IMR-90 (cell line): ENCODE measurements at regions not wholly inside any gene's neighbourhood (a gene's known extent, or its start where the extent isn't known, plus 50 kb on each side); places are given as distances from the start of the nearest gene placed in this dataset.

Experiments
- ATAC-seq: fragments of 200-7000 bp; cut with Tn5 transposase; 2 replicates; pipeline ENCODE4 v1.9.1; 2020; ENCODE audit warnings: low read depth, mild to moderate bottlenecking, moderate library complexity
- BruUV-seq: library from RNA; stranded (reverse); fragments of 400-500 nt; replicated peaks from 2 replicates; lab custom pipeline; 2021; lab: Mats Ljungman, UMichigan
- CTCF ChIA-PET: fragments of 300-600 bp; formaldehyde crosslinking; extraction: SDS; loops from one replicate; lab custom pipeline; 2021; ENCODE audit warnings: antibody characterized with exemption; lab: Yijun Ruan, JAX
- POLR2A ChIA-PET: fragments of 300-600 bp; sonication (Branson Sonifier 250); formaldehyde crosslinking; loops from one replicate; lab custom pipeline; 2022; ENCODE audit warnings: antibody characterized with exemption; ENCODE audit not compliant: unreplicated experiment; lab: Charles Lee
- DNase-seq: peaks from one replicate; pipeline ENCODE4 v3.0.0; 2013
- H2AFZ ChIP-seq: replicated peaks from 2 replicates; pipeline ENCODE3; 2013; ENCODE audit warnings: low read length, mild to moderate bottlenecking; ENCODE audit not compliant: poor library complexity
- H2AK5ac ChIP-seq: 2 replicates; pipeline ENCODE4 v1.6.1; 2013; ENCODE audit warnings: low read depth, low read length, inconsistent platforms
- H2AK9ac ChIP-seq: replicated peaks from 2 replicates; pipeline ENCODE3; 2013; ENCODE audit warnings: mild to moderate bottlenecking, low read depth, low read length, moderate library complexity; ENCODE audit not compliant: poor library complexity
- H2BK120ac ChIP-seq: 2 replicates; pipeline ENCODE4 v1.6.1; 2013; ENCODE audit warnings: low read depth, low read length, inconsistent platforms
- H2BK15ac ChIP-seq: 3 replicates; pipeline ENCODE4 v1.6.1; 2013; ENCODE audit warnings: low read depth, low read length, inconsistent platforms
- H2BK20ac ChIP-seq: 2 replicates; pipeline ENCODE4 v1.6.1; 2013; ENCODE audit warnings: low read depth, mild to moderate bottlenecking, inconsistent platforms, low read length, moderate library complexity
- H2BK5ac ChIP-seq: 2 replicates; pipeline ENCODE4 v1.6.1; 2013; ENCODE audit warnings: mild to moderate bottlenecking, low read depth, low read length, inconsistent platforms; ENCODE audit not compliant: poor library complexity, severe bottlenecking
- H3K14ac ChIP-seq: replicated peaks from 2 replicates; pipeline ENCODE4 v1.6.1; 2013; ENCODE audit warnings: low read depth, low read length, inconsistent platforms
- H3K18ac ChIP-seq: 2 replicates; pipeline ENCODE4 v1.6.1; 2013; ENCODE audit warnings: low read depth, low read length, control low read depth
- H3K23ac ChIP-seq: 2 replicates; pipeline ENCODE4 v1.6.1; 2013; ENCODE audit warnings: low read depth, low read length, inconsistent platforms
- H3K27ac ChIP-seq: 2 replicates; pipeline ENCODE4 v1.5.1; 2013; ENCODE audit warnings: mild to moderate bottlenecking, control low read depth, low read length; ENCODE audit not compliant: insufficient read depth
- H3K27me3 ChIP-seq: 2 replicates; pipeline ENCODE4 v1.6.1; 2013; ENCODE audit warnings: low read length; ENCODE audit not compliant: control insufficient read depth, insufficient read depth
- H3K36me3 ChIP-seq: 2 replicates; pipeline ENCODE4 v1.6.1; 2013; ENCODE audit warnings: low read length, mixed read lengths; ENCODE audit not compliant: control insufficient read depth, insufficient read depth
- H3K4ac ChIP-seq: 2 replicates; pipeline ENCODE4 v1.6.1; 2013; ENCODE audit warnings: low read depth, low read length, inconsistent platforms
- H3K4me1 ChIP-seq: 2 replicates; pipeline ENCODE4 v1.6.1; 2013; ENCODE audit warnings: low read length, mixed read lengths; ENCODE audit not compliant: control insufficient read depth, insufficient read depth
- H3K4me2 ChIP-seq: 2 replicates; pipeline ENCODE4 v1.6.1; 2013; ENCODE audit warnings: low read depth, mild to moderate bottlenecking, control low read depth, low read length, moderate library complexity
- H3K4me3 ChIP-seq: 2 replicates; pipeline ENCODE4 v1.5.1; 2013; ENCODE audit warnings: low read depth, mild to moderate bottlenecking, control low read depth, low read length, moderate library complexity; ENCODE audit not compliant: insufficient read depth
- H3K56ac ChIP-seq: 2 replicates; pipeline ENCODE4 v1.6.1; 2013; ENCODE audit warnings: low read length, inconsistent platforms; ENCODE audit not compliant: insufficient read depth; ENCODE audit errors: extremely low read depth
- H3K79me1 ChIP-seq, 2 experiments: 2 replicates each; pipeline ENCODE4 v1.6.1; 2013; ENCODE audit warnings: low read length in 2 of 2, inconsistent platforms in 1 of 2, low read depth in 1 of 2
- H3K9ac ChIP-seq: 2 replicates; pipeline ENCODE4 v1.6.1; 2013; ENCODE audit warnings: low read depth, low read length, control low read depth
- H3K9me1 ChIP-seq: 2 replicates; pipeline ENCODE4 v1.6.1; 2013; ENCODE audit warnings: low read length, inconsistent platforms; ENCODE audit not compliant: insufficient read depth
- H3K9me3 ChIP-seq: 2 replicates; pipeline ENCODE4 v1.6.1; 2013; ENCODE audit warnings: low read length; ENCODE audit not compliant: control insufficient read depth, insufficient read depth
- H4K20me1 ChIP-seq: 2 replicates; pipeline ENCODE4 v1.6.1; 2013; ENCODE audit warnings: low read length, inconsistent platforms; ENCODE audit not compliant: insufficient read depth
- H4K5ac ChIP-seq: 2 replicates; pipeline ENCODE4 v1.6.1; 2013; ENCODE audit warnings: mild to moderate bottlenecking, low read depth, low read length, control low read depth
- H4K8ac ChIP-seq, 2 experiments: 2 replicates each; pipeline ENCODE4 v1.6.1; 2013; ENCODE audit warnings: low read depth in 2 of 2, low read length in 2 of 2, control low read depth in 1 of 2, inconsistent platforms in 1 of 2
- H4K91ac ChIP-seq: 2 replicates; pipeline ENCODE4 v1.6.1; 2013; ENCODE audit warnings: low read depth, low read length, inconsistent platforms; ENCODE audit not compliant: insufficient read depth
- CEBPB ChIP-seq: IDR thresholded peaks from 2 replicates; pipeline ENCODE4 v1.6.1; 2012; ENCODE audit warnings: low read depth, low read length, improper control_type of control experiment
- FOS ChIP-seq: fragments of 150-350 bp; IDR thresholded peaks from 2 replicates; pipeline ENCODE4 v1.6.1; 2016; ENCODE audit warnings: low read depth, low read length
- MAZ ChIP-seq: IDR thresholded peaks from 2 replicates; pipeline ENCODE4 v1.6.1; 2012; ENCODE audit warnings: low read depth, mild to moderate bottlenecking, low read length, improper control_type of control experiment, moderate library complexity, borderline replicate concordance
- POLR2A ChIP-seq: IDR thresholded peaks from 2 replicates; pipeline ENCODE4 v1.6.1; 2012; ENCODE audit warnings: mild to moderate bottlenecking, low read depth, low read length
- RAD21 ChIP-seq: IDR thresholded peaks from 2 replicates; pipeline ENCODE4 v1.6.1; 2012; ENCODE audit warnings: low read length, improper control_type of control experiment
- RCOR1 ChIP-seq: IDR thresholded peaks from 2 replicates; pipeline ENCODE4 v1.6.1; 2012; ENCODE audit warnings: mild to moderate bottlenecking, low read length, improper control_type of control experiment; ENCODE audit not compliant: insufficient replicate concordance
- SMC3 ChIP-seq: fragments of 150-350 bp; IDR thresholded peaks from 2 replicates; pipeline ENCODE4 v1.6.1; 2016; ENCODE audit warnings: low read depth, mild to moderate bottlenecking, antibody characterized with exemption, low read length, moderate library complexity
- WGBS, 2 experiments: methylation state at CpG; one replicate each; pipeline versions ENCODE4 v1.1.5 to v1.1.7; 2013; ENCODE audit warnings: missing lambda C conversion rate in 2 of 2; ENCODE audit not compliant: insufficient read length in 1 of 2; ENCODE audit errors: extremely low coverage in 2 of 2; 5-methylcytosine and 5-hydroxymethylcytosine counted together
- dilution Hi-C: fragments of 300-500 bp; cut with HindIII; formaldehyde crosslinking; loops from one replicate; pipeline ENCODE4 v1.14.3; 2018; ENCODE audit warnings: low sequenced_read_pairs; ENCODE audit not compliant: unreplicated experiment
- in situ Hi-C: fragments of 300-500 bp; cut with MboI; formaldehyde crosslinking; loops from 3 replicates; pipeline ENCODE4 v1.14.3; 2019; ENCODE audit warnings: low sequenced_read_pairs, inconsistent platforms, mixed read lengths
- intact Hi-C: fragments of 100-400 bp; cut with micrococcal nuclease; formaldehyde crosslinking; loops from 2 replicates; pipeline ENCODE4 v1.10.0; 2022
- TF ChIP-seq, protein P1 (sequence below): fragments of 150-350 bp; IDR thresholded peaks from 2 replicates; pipeline ENCODE4 v1.6.1; 2017; ENCODE audit warnings: mild to moderate bottlenecking, antibody characterized with exemption, low read length, low read depth
- TF ChIP-seq, protein P2 (sequence below): conservative IDR thresholded peaks from 2 replicates; pipeline ENCODE4 v1.5.1; 2012; ENCODE audit warnings: mild to moderate bottlenecking, low read depth, low read length, improper control_type of control experiment

- Histone ChIP-seq H2AFZ (no peak overlapping the region), H3K18ac (no peak overlapping the region), H4K5ac (no peak overlapping the region), H3K9ac (no peak overlapping the region), H4K8ac (no peak overlapping the region), H4K20me1 (no peaks in the 10 kb centered on the region), H2BK15ac (no peak overlapping the region), H2BK120ac (no peak overlapping the region), H3K23ac (no peak overlapping the region), H3K36me3 (no peaks in the 10 kb centered on the region), H2BK20ac (no peak overlapping the region), H3K56ac (no peak overlapping the region), H3K79me1 (no peaks in the 10 kb centered on the region), H3K4me1 (no peaks in the 10 kb centered on the region), H3K9me1 (no peaks in the 10 kb centered on the region), H3K27ac (no peak overlapping the region), H3K4me3 (no peak overlapping the region), H2AK5ac (no peak overlapping the region), H3K4me2 (no peak overlapping the region), H3K9me3 (peaks cover 3% of the 10 kb centered on the region; the same call in 1 of the 2 replicates), H2BK5ac (no peak overlapping the region), H3K4ac (no peak overlapping the region), H3K27me3 (no peaks in the 10 kb centered on the region), H2AK9ac (no peak overlapping the region), H3K14ac (no peak overlapping the region), H4K91ac (no peak overlapping the region)
- BruUV-seq: no TSS peak
- DNase-seq: no peak
- TF ChIP-seq POLR2A: no peak
- no peak for TF ChIP-seq RCOR1
- TF ChIP-seq, protein P1, sequence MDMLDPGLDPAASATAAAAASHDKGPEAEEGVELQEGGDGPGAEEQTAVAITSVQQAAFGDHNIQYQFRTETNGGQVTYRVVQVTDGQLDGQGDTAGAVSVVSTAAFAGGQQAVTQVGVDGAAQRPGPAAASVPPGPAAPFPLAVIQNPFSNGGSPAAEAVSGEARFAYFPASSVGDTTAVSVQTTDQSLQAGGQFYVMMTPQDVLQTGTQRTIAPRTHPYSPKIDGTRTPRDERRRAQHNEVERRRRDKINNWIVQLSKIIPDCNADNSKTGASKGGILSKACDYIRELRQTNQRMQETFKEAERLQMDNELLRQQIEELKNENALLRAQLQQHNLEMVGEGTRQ: no peak
- TF ChIP-seq SMC3: no peak
- TF ChIP-seq FOS: no peak
- no peak for TF ChIP-seq MAZ
- no peak for TF ChIP-seq CEBPB
- no peak for TF ChIP-seq RAD21
- TF ChIP-seq, protein P2, sequence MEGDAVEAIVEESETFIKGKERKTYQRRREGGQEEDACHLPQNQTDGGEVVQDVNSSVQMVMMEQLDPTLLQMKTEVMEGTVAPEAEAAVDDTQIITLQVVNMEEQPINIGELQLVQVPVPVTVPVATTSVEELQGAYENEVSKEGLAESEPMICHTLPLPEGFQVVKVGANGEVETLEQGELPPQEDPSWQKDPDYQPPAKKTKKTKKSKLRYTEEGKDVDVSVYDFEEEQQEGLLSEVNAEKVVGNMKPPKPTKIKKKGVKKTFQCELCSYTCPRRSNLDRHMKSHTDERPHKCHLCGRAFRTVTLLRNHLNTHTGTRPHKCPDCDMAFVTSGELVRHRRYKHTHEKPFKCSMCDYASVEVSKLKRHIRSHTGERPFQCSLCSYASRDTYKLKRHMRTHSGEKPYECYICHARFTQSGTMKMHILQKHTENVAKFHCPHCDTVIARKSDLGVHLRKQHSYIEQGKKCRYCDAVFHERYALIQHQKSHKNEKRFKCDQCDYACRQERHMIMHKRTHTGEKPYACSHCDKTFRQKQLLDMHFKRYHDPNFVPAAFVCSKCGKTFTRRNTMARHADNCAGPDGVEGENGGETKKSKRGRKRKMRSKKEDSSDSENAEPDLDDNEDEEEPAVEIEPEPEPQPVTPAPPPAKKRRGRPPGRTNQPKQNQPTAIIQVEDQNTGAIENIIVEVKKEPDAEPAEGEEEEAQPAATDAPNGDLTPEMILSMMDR: no peak
- in situ Hi-C loops: no loop called here
- POLR2A ChIA-PET: no interaction called here
- CTCF ChIA-PET: no interaction called here
- dilution Hi-C loops: no loop called here
- intact Hi-C loops: no loop called here
- no CpG with 5 or more reads among the region's 3 CpGs for WGBS, 2 experiments
- no peak for ATAC-seq
Observed at GRCh38 chr2:51534166-51534565, 502.2 kb upstream of the NRXN1 start.
